GM21786 (cell line): ENCODE measurements at regions not wholly inside any gene's neighbourhood (a gene's known extent, or its start where the extent isn't known, plus 50 kb on each side); places are given as distances from the start of the nearest gene placed in this dataset.

Source experiments
- ATAC-seq: cut with Tn5 transposase; IDR thresholded peaks from one replicate; pipeline ENCODE4 v1.9.1; 2021; ENCODE audit not compliant: unreplicated experiment

DNA sequence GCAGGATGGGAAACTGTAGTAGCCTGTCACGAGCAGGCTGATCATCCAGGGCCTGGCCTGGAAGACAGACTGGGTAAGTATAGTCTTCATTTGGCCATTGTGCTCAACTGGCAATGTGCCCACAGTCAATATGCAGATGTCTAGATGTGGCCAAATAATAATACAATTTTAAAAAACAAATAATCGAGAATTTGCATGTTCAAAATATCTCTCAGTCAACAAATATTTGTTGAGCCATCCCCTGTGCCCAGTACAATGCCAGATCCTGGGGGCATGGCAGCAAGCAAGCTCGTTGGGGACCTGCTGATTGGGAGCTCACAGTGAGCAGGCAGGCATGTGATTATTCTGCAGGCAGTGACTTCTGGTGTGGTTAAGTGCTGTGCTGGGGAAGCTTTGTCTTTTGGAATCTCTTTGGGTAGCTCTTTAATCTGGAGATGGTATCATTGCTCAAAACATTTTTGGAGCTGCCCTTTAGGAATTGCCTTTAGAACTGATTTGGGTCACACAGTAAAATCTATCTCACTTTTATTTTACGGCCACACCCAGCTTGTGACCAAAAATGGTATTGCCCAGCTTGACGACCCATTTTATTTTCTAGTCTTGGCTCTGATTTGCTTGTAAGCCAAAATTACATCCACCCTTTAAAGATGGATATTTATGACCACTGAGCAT is 92.2 kb downstream of the PLCE1 start:
- ATAC-seq = no peak

DNA sequence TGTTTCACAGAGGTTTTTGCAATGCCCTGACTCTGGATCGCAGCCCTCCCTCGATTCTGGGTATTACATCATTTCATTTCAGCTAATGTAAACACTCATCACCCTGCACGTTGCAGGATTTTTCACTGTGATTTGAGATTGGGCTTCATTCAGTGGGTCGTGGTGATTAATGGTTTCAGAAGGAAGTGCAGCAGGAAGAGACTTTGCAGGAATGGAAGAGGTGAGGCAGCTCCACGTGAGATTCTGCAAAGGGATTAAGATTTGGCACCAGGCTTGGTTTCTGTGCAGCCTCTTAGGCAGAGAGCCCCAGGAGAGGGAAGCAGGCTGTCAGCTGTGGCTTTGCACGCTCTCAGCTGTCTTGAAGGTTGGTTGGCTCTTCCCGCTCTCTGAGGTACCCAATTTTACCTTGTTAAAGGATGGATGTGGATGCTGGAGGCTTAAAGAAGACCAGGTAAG is 95.2 kb downstream of the PLCE1 start:
- no peak for ATAC-seq

DNA sequence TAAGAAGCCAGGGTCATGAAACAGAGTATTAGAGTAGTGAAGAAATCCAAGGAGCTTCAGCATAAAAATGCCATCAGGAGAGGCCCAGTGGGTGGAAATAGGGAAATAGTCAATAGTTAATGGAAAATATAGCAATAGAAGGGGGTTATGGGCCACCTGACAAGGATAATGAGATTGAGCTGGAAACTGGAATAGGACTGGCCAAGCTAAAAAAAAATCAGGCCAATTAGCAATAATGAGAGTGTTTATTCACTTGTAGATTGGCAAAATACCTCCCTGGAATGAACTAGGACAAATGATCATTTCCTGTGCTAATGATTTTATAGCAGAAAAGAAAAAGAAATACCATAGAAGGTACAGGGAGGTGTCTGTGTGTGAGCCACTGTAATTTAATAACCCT is 97.9 kb downstream of the PLCE1 start:
- no peak for ATAC-seq

DNA sequence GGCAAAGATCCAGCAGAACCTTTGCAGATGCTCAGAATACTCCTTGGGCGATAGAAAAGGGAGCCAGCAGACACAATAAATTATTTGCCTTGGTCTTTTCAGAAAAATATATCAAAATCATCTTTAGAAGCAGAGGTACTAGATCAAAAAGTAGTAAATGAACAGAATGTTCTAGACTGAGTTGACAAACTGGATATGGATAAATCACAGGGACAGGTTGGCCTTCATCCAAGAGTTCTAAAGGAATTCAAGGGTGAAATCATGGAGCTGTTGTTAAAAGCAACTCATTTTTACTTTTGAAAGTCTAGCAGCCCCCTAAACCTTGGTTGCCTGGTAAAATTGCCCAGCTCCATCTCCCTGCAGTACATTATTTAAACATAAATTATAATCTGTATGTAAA is 99.1 kb downstream of the PLCE1 start:
- ATAC-seq = no peak

DNA sequence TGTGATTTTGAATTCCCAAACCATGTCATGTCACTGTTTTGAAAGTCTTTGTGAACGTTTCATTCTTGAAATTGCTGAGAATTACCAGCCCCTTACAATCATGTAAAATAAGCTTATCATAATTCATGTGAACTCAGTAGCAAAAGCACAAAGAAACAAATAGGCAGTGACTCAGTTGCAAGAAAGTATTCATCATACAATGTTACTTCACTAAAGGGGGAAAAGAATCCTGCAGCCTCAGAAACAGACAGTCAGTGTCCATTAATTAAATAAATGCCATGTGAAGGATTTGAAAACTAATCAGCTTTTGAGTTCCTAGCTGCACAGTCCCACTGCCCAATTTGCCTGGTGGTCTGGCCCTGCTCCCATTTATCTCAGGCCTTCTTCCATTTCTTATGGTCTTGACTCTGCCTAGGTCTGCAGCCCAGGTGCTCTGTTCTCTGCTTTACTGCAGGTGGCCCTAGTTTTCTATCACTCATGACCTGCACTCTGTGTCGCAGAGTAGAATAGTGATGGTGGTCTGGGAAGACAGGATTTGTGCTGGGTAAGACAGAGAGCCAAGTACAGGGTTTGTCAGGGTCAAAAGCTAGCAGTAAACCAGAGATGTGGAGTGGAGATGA is 99.7 kb downstream of the PLCE1 start:
- ATAC-seq = no peak

DNA sequence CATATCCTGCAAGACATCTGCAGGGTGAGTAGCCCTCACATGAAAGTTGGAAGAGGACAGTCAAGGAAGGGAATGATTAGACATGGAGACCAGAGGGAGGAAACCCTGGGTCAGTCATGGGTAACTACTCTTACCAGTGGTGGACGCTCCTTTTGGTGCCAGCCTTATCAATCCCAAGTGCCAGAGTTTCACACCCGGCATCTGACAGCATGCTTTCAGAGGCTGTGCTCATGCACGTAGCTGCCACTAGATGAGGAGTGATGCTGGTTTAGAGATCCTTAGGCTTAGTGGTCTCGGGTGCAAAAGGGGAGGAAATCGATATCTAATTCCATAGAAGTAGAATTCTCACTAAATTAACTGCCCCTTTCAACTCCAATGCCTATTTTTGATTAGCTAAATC is 100.8 kb downstream of the PLCE1 start:
- no peak for ATAC-seq

DNA sequence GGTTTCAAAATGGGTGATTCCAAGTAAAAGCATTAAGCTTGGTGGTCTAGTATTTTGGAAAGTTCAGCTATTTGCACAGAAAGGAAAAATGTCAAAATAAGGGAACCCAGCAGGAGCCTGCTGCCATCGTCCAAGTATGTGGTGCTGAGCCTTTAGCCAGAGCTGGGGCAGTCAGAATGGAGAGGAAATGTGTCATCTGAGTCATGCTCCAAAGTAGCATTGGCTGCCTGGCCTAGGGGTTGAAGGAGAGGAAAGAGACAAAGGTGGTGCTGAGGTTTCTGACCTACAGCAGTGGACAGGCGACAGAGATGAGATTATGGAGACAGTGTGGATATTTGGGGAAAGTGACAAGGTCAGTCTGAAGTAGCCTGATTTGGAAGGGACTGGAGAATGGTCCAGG is 103.9 kb downstream of the PLCE1 start:
- ATAC-seq = no peak

DNA sequence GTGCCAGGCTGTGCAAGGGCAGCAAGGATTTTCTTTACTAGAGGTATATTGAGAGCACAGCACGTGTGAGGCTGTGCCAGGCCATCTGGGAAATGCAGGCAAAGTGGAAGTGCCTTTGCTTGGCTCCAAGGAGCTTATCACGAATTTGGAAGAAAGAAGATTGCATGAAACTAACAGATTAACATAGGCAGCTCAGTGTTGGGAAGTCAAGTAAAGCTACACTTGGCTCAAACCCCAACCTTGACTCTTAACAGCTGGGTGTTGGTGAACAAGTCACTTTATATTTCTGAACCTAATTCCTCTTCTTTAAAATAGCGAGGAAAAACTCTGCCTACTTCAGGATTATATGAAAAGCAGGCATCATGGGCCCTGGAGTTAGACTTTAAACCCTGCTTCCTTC is 105.2 kb downstream of the PLCE1 start:
- ATAC-seq = no peak

DNA sequence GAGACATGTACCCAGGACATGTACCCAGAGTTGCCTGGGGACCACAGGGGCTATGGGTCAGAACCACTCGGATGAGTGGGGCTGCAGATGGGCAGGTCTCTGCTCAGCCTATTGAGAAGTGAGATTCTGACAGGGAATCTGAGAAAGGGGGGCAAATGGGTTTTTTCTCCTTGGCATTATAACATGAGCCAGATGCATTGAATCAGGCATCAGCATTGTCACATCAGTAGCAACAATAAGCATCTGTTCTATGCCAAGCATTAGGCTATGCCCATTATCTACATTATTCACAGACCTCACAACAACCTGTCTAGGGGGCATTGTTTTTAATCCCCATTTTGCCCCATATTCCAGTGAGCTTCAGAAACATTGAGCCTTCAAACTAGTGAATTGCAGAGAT is 108.2 kb downstream of the PLCE1 start:
- no peak for ATAC-seq

DNA sequence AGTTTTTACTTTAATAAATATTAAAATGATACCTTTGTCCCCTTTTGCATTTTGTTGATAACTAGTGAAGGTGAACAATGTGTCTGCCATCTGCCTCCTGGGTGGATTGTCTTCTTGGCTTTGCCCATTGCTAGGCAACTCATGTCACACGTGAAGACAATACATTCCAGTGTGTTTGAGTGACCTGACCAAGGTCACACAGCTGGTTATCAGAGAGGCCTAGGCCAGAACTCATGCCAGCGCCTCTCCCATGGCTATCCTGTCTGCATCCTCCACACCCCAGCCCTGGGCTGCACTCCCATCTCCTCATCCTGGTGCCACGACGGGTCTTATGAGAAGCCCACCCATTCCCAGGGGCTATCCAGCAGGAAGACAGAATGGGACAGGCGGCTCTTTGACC is 108.7 kb downstream of the PLCE1 start:
- ATAC-seq = no peak

DNA sequence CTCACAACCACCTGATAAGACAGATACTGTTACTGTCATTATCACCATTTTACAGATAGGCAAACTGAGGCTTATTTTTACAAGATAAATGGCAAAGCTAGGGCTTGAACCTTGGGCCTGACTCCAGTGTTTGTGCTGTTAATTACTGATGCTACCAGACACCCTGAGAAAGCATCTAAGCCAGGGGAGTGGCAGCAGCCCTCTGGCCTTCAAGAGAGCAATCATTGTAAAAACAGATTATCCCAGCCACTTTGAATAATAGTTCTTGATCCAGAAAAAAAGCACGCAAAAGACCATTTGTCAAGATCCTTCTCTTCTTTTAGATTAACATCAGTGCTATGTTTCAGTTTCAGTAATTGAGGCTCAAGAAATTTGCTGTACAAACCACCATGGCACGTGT is 109.5 kb downstream of the PLCE1 start:
- ATAC-seq = no peak

DNA sequence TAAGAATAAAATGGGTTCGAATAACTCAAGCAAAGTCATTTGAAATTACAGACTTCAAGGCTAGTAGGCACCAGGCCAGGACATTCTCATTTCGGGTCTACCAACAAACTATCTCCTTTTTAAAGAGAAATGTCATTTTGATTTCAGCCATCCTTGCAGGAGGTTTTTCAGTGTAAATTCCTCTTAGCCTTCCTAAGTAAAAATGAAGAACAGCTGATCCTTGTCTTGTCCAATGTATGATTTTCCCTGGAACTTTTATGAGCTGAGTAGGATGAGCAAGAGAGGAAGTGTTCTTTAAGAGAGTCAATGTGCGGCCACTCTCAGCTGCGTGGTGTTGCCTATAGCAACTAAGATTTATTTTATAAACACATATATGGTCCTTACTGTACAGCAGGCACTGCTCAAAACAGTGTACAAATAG is 110.1 kb downstream of the PLCE1 start:
- ATAC-seq = no peak

DNA sequence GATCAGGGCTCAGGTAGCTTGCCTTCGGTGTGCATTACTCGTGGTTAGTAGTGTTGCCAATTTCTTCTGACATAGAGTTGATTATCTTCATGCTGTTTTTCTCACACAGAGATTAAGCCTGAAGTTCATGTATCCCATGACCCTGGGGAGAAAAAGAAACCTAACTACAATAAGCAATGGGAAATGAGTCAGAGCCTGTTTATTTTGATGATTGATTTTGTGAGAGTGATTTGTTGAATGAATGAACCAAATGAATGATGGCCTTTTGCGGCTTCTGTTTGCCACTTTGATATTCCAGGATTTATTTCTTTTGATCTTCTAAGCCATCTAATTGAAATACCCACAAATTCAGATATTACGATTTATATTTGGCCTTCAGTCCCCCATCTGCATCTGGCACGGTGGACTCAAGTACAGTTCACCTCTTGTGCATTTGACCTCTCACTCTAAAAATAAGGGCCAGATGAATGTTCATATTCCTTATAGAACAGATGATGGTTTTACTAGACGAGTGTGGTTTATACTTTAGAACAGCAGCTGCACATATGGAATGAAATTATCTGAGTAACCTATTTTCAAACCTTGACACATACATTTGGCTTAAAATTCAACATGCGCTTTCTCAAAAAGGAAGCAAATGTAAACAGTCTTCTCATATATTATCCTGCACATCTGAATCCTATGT is 110.7 kb downstream of the PLCE1 start:
- ATAC-seq = no peak

DNA sequence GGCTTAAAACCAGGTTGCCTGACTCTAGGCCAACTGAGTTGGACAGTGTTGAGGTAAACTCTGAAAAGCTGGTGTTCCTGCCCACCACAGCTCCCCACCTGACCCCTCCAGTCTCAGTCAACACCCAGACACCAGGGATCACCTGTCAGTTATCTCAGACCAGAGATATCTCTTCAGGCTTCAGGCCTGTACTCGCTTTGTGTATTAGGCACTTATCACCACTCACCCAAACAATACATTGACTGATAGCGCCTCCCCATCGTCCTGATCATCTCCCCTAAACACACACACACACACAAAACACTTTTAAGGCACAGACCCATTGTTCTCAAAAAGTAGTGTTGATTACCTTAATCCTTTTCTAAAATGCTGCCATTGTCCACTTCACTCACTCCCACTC is 111.5 kb downstream of the PLCE1 start:
- no peak for ATAC-seq

DNA sequence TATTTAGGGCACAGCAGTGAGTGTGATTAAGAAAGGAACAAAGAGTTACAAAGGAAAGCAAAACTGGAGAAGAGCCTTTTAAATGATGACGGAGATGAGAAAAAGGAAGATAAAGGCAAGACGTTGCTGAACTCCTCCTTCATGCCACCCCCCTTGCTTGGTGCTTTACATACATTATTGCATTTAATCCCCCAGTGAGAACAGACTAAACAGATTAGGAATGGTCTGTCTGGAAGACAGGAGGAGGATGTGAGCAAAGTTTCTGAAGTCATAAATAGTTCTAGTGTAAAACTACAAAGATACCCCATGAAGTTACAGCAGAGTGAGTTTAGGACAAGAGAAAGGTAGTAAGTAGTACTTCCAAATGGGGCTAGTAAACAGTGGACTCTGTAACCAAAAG is 113.5 kb downstream of the PLCE1 start:
- ATAC-seq = no peak

DNA sequence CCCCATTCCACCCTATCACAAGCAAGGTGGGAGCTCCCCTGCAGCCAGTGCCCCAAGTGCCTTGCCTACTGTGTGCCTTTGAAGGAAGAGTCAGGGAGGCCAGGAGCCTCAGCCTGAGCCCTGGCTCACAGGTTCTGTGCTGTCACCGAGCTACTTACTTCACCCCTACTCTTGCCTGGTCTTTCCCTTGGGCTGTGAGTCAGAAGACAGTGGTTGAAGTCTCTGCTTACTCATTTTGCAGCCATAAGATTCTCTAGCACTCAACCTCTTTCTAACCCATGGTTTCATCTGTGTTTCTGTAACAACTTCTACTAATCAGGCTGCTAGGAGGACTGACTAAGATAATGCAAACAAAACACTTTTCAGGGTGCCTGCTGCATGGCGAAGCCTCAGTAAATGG is 114.5 kb downstream of the PLCE1 start:
- no peak for ATAC-seq

DNA sequence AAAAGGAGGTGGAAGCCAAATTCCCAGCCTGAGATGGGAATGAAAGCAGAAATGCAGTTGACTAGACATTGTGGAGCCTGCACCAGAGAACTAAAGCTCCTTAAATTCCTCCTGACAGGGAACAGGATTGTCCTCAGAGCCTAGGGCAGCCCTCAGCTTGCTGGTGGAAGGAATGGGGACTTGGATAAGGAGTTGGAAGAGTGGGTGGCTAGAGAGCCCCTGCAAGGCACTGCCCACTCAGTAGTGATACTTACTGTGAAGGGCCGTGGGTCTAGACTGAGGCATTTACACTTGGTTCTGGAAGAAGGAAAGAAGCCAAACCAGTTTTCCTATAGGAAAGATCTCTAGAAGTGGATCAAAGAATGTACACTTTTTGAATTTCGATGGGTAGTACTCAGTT is 117.6 kb downstream of the PLCE1 start:
- ATAC-seq = no peak

DNA sequence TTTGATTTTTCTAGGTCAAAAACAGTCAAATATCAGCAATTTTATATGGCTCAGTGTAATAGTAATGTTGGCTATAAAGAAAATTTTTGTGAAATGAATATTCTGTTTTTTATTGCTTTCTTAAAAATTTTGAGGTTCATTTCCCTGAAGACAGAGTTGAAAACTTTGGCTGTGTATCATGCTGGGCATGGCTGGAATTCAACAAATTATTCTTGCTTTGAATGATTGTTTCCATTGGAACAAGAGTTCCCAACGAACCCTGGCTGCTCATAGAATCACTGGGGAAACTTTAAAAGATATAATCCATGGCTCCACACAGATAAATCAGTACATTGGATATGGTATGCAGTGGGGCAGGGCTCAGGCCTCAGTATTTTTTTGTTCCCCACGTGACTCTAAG is 118.6 kb downstream of the PLCE1 start:
- no peak for ATAC-seq

DNA sequence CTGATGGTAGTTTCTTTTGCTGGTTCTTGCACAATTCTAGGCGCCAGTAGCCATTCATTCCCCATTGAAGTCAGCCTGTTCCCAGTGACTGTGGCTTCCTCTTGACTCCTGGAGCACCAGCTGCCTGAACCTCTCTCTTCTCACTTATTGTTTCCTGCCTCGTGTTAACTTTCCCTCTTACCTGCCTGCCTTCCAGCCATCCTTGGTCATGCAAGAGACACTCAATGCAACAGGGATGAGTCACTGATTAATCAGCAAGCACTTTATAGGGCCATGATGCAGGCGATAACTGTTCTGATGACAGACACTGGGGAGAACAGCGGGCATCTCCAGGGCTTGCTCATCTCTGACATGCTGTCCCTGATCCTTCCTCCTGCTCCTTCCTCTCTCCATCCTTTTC is 122.0 kb downstream of the PLCE1 start:
- ATAC-seq = no peak

DNA sequence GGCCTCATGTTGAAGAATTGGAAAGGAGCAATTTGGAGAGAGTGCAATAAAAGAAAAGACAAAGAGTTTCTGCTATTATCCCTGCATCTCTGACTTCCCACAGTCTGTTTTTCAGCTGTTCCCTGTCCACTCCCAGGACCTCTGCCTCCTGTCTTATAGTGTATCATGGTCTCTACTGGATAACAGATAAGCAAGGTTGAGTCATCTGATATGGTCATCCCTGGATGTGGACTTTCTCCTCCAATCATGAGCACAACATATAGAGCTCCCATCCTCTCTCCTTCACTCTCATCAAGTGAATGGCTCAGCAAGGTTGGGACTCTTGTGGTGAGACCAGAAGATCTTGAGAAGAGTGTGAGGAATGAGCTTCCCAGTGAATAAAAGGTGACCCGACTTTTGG is 123.1 kb downstream of the PLCE1 start:
- no peak for ATAC-seq

DNA sequence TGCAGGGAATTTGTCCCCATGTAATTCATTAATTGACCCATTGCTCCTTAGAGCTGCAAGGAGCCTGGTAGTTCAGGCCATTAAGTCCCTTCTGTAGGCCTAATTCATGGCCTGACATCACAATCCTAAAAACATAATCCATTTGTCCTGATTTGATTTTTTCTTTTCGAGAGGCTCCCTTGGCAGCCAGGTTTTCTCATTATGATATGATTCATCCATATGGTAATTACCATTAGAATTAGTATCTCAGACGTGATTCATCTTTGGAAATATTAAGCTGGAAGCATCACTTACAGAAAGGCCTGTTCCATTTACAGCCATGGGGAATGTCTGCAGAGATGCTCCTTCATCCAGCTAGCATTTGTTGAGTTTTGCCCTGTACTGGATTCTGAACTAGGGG is 128.5 kb downstream of the PLCE1 start:
- no peak for ATAC-seq

DNA sequence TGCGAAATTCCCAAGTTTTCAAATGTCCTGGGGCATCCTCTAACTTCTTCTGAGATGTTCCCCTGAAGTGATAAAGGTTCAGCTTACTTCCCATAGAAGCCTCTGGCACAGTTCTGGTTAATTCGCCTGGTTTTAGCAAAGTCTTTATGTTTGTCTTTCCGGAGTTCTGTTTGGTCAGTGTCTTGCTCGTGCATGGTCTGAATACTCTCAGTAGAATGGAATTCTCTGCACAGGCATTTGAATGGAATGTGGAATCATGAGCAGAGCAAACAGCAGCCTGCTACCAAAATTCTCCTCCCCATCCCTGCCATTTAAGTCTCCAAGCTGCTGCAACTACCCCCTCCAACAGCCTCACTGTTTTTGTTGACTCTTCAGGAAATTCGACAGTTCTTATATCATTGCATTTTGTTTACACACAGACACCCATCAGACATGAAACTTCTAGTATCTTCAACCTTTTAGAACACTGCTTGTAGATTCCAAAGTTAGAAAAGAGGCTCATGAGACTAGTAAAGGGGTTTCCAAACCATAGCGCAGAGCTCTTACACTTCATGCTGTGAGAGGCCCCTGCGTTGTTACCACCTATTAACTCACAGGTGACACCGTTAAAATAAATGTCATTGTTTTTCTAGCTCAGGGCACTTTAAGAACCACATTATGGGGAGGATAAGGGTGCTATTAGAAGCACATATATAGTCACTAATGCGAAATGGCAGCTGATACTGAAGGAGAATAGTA is 129.7 kb downstream of the PLCE1 start:
- no peak for ATAC-seq
